Endothelial cell of umbilical vein (primary cell): ENCODE measurements at regions not wholly inside any gene's neighbourhood (a gene's known extent, or its start where the extent isn't known, plus 50 kb on each side); places are given as distances from the start of the nearest gene placed in this dataset.

Experiments
- BruUV-seq: library from RNA; stranded (reverse); fragments of 400-500 nt; replicated peaks from 2 replicates; lab custom pipeline; 2021; lab: Mats Ljungman, UMichigan
- CTCF ChIA-PET: fragments of 300-600, 350-600 bp; sonication (Branson Sonifier 250); formaldehyde crosslinking; loops from one replicate; lab custom pipeline; 2021; ENCODE audit warnings: antibody characterized with exemption, inconsistent platforms; lab: Charles Lee
- POLR2A ChIA-PET: fragments of 300-600, 350-600 bp; sonication (Branson Sonifier 250); formaldehyde crosslinking; loops from one replicate; lab custom pipeline; 2021; ENCODE audit warnings: antibody characterized with exemption, inconsistent platforms; lab: Charles Lee
- DNase-seq: peaks from one replicate; pipeline ENCODE4 v3.0.0-alpha.2; 2011; ENCODE audit warnings: low read depth, low spot score
- FAIRE-seq: peaks from 2 replicates; lab custom pipeline; 2011; peaks lifted over from hg19 to GRCh38; lab: Jason Lieb, UNC
- H2AFZ ChIP-seq: 2 replicates; pipeline ENCODE4 v1.6.0; 2012; ENCODE audit warnings: low read depth, low read length, control low read depth, inconsistent platforms
- H3K27ac ChIP-seq: 2 replicates; pipeline ENCODE4 v1.5.1; 2011; ENCODE audit warnings: low read depth, mild to moderate bottlenecking, control low read depth, low read length, moderate library complexity; ENCODE audit not compliant: insufficient read depth
- H3K27me3 ChIP-seq, 2 experiments: 2 replicates each; pipeline versions ENCODE4 v1.6.0 to v1.6.1; 2011; ENCODE audit warnings: low read length in 2 of 2, mixed read lengths in 1 of 2; ENCODE audit not compliant: control insufficient read depth in 2 of 2, insufficient read depth in 2 of 2
- H3K36me3 ChIP-seq, 2 experiments: 2 replicates in 1 of 2; 3 replicates in 1 of 2; pipeline ENCODE4 v1.5.1; 2011; ENCODE audit warnings: low read length in 2 of 2, mild to moderate bottlenecking in 1 of 2, moderate library complexity in 1 of 2; ENCODE audit not compliant: control insufficient read depth in 2 of 2, insufficient read depth in 2 of 2; ENCODE audit errors: extremely low read depth in 1 of 2
- H3K4me1 ChIP-seq: 3 replicates; pipeline ENCODE4 v1.5.1; 2011; ENCODE audit warnings: mild to moderate bottlenecking, low read length; ENCODE audit not compliant: control insufficient read depth, insufficient read depth; ENCODE audit errors: extremely low read depth
- H3K4me2 ChIP-seq: 2 replicates; pipeline ENCODE4 v1.6.1; 2011; ENCODE audit warnings: low read length, control low read depth, mixed read lengths; ENCODE audit not compliant: insufficient read depth
- H3K4me3 ChIP-seq, 3 experiments: fragments of 200-600 bp in 1 of 3; sonication (generic), shearing (Covaris generic) in 1 of 3; replicated peaks in 1 of 3; 2 replicates each; pipeline ENCODE4 v1.5.1; 2011 to 2016; ENCODE audit warnings: control low read depth in 3 of 3, low read length in 3 of 3, mild to moderate bottlenecking in 2 of 3, inconsistent platforms in 1 of 3, low read depth in 1 of 3, moderate library complexity in 1 of 3; ENCODE audit not compliant: insufficient read depth in 1 of 3
- H3K79me2 ChIP-seq: 2 replicates; pipeline ENCODE4 v1.6.0; 2012; ENCODE audit warnings: low read length, inconsistent platforms; ENCODE audit not compliant: control insufficient read depth, insufficient read depth
- H3K9ac ChIP-seq: replicated peaks from 2 replicates; pipeline ENCODE3; 2011; ENCODE audit warnings: low read length, control low read depth; ENCODE audit not compliant: insufficient read depth; ENCODE audit errors: extremely low read depth
- H3K9me1 ChIP-seq: replicated peaks from 3 replicates; pipeline ENCODE4 v1.6.0; 2011; ENCODE audit warnings: mild to moderate bottlenecking, low read length; ENCODE audit not compliant: control insufficient read depth, insufficient read depth; ENCODE audit errors: extremely low read depth
- H3K9me3 ChIP-seq: replicated peaks from 2 replicates; pipeline ENCODE4 v1.5.1; 2012; ENCODE audit warnings: low read length, inconsistent platforms; ENCODE audit not compliant: control insufficient read depth, insufficient read depth
- H4K20me1 ChIP-seq: replicated peaks from 2 replicates; pipeline ENCODE3; 2011; ENCODE audit warnings: mild to moderate bottlenecking, low read length; ENCODE audit not compliant: control insufficient read depth, insufficient read depth; ENCODE audit errors: extremely low read depth
- EZH2 ChIP-seq: IDR thresholded peaks from 2 replicates; pipeline ENCODE4 v1.6.1; 2012; ENCODE audit warnings: borderline replicate concordance, low read depth, mild to moderate bottlenecking, moderate library complexity, low read length, inconsistent platforms; ENCODE audit not compliant: severe bottlenecking
- FOS ChIP-seq: IDR thresholded peaks from 2 replicates; pipeline ENCODE4 v1.6.1; 2011; ENCODE audit warnings: mild to moderate bottlenecking, low read length, moderate library complexity, borderline replicate concordance; ENCODE audit not compliant: insufficient read depth
- GATA2 ChIP-seq: IDR thresholded peaks from 2 replicates; pipeline ENCODE4 v1.7.0; 2011; ENCODE audit warnings: low read depth, mild to moderate bottlenecking, moderate library complexity, mixed read lengths, low read length; ENCODE audit not compliant: insufficient read length, insufficient read depth
- JUN ChIP-seq: IDR thresholded peaks from 2 replicates; pipeline ENCODE4 v1.6.1; 2011; ENCODE audit warnings: borderline replicate concordance, low read depth; ENCODE audit not compliant: insufficient read length, insufficient read depth
- MAX ChIP-seq: IDR thresholded peaks from 2 replicates; pipeline ENCODE4 v1.6.1; 2011; ENCODE audit not compliant: insufficient read depth, insufficient read length
- MYC ChIP-seq: IDR thresholded peaks from one replicate; pipeline ENCODE4 v1.6.1; 2011; ENCODE audit warnings: mild to moderate bottlenecking, low read depth, low read length
- POLR2A ChIP-seq: IDR thresholded peaks from 2 replicates; pipeline ENCODE4 v1.6.1; 2012; ENCODE audit warnings: low read depth, mild to moderate bottlenecking, control low read depth, low read length
- POLR2AphosphoS5 ChIP-seq: IDR thresholded peaks from 2 replicates; pipeline ENCODE4 v1.6.1; 2012; ENCODE audit warnings: low read depth, mild to moderate bottlenecking, control low read depth, low read length, moderate library complexity; ENCODE audit not compliant: insufficient read depth
- dilution Hi-C: fragments of 300-500 bp; cut with MboI; formaldehyde crosslinking; loops from one replicate; pipeline ENCODE4 v1.15.0; 2019; ENCODE audit warnings: low sequenced_read_pairs; ENCODE audit not compliant: extremely low pct_ligation_motif_present
- intact Hi-C: fragments of 100-400 bp; cut with micrococcal nuclease; formaldehyde crosslinking; loops from one replicate; pipeline ENCODE4 v1.10.0; 2022
- TF ChIP-seq, protein P1 (sequence below), 2 donors: IDR thresholded peaks; 1 replicate in 1 of 2; 2 replicates in 1 of 2; pipeline ENCODE4 v1.5.1; 2011; ENCODE audit warnings: low read length in 2 of 2, mild to moderate bottlenecking in 2 of 2, moderate library complexity in 2 of 2, control low read depth in 1 of 2, inconsistent platforms in 1 of 2, low read depth in 1 of 2; ENCODE audit not compliant: insufficient read depth in 1 of 2; ENCODE audit errors: extremely low read depth in 1 of 2

GRCh38 chr15:88707771-88708654 is 69.2 kb downstream of the ISG20 start:
- Histone ChIP-seq H3K9me3 (no peaks in the 10 kb centered on the region), H3K36me3 (no peaks in the 10 kb centered on the region), H2AFZ (no peak overlapping the region), H3K27me3 (peaks cover 8 to 19% of the 10 kb centered on the region in 2 experiments), H4K20me1 (no peaks in the 10 kb centered on the region), H3K79me2 (no peaks in the 10 kb centered on the region), H3K4me1 (peaks cover 10% of the 10 kb centered on the region), H3K9ac (no peak overlapping the region), H3K4me3 (no peak overlapping the region), H3K27ac (no peak overlapping the region), H3K9me1 (no peaks in the 10 kb centered on the region), H3K4me2 (no peak overlapping the region)
- no peak for TF ChIP-seq MAX
- no peak for TF ChIP-seq FOS
- no peak for TF ChIP-seq EZH2
- TF ChIP-seq JUN: no peak
- no peak for TF ChIP-seq MYC
- TF ChIP-seq GATA2: no peak
- TF ChIP-seq, protein P1, sequence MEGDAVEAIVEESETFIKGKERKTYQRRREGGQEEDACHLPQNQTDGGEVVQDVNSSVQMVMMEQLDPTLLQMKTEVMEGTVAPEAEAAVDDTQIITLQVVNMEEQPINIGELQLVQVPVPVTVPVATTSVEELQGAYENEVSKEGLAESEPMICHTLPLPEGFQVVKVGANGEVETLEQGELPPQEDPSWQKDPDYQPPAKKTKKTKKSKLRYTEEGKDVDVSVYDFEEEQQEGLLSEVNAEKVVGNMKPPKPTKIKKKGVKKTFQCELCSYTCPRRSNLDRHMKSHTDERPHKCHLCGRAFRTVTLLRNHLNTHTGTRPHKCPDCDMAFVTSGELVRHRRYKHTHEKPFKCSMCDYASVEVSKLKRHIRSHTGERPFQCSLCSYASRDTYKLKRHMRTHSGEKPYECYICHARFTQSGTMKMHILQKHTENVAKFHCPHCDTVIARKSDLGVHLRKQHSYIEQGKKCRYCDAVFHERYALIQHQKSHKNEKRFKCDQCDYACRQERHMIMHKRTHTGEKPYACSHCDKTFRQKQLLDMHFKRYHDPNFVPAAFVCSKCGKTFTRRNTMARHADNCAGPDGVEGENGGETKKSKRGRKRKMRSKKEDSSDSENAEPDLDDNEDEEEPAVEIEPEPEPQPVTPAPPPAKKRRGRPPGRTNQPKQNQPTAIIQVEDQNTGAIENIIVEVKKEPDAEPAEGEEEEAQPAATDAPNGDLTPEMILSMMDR (IDR thresholded peaks at IDR 0.05; ENCODE audit: extremely low read depth in 1 of 2, insufficient read depth in 1 of 2, low read depth in 1 of 2, low read length in 2 of 2): no peak
- TF ChIP-seq POLR2A: no peak
- no peak for TF ChIP-seq POLR2AphosphoS5
- DNase-seq (no peak), FAIRE-seq (peak; percentile 57)
- POLR2A ChIA-PET: no interaction called here
- no TSS peak for BruUV-seq
- intact Hi-C loops (no loop called here), dilution Hi-C loops (no loop called here)
- CTCF ChIA-PET: interaction anchor here (0.8 to 1.4 kb wide), 3 partner anchors 11 to 126 kb away, joined by 3 to 4 read pairs (median 3); no protein-coding TSS in a partner anchor
